ENCODE measurements at regions not wholly inside any gene's neighbourhood (a gene's known extent, or its start where the extent isn't known, plus 50 kb on each side); places are given as distances from the start of the nearest gene placed in this dataset.

GRCh38 chr22:48254311-48254873 lies 1491.9 kb downstream of the TBC1D22A start:
- Histone ChIP-seq H3K27ac (no peak overlapping the region), H3K4me1 (no peaks in the 10 kb centered on the region), H3K9me3 (no peaks in the 10 kb centered on the region), H3K27me3 (peaks cover 0 to 36% (median 4%) of the 10 kb centered on the region in 9 donors), H3K36me3 (no peaks in the 10 kb centered on the region), H3K4me3 (no peak overlapping the region)
- 40 to 44% (median 43%) methylated on average over 13 of the region's 13 CpGs for WGBS, 4 donors
- intact Hi-C loops (cut with DNase I), result loop anchor here in 2 of 10 donors (5.0 to 10.0 kb wide), 2 partner anchors 53 to 60 kb away; no protein-coding TSS in a partner anchor
- DNase-seq (no peak), ATAC-seq (no peak)
- no peak for TF ChIP-seq POLR2A (IDR thresholded peaks at IDR 0.05)
- no peak for TF ChIP-seq CTCF (IDR thresholded peaks at IDR 0.05)

- no peak for DNase-seq
- H3K9me3 ChIP-seq, result no peaks in the 10 kb centered on the region
- no peak overlapping the region for H3K4me3 ChIP-seq
- intact Hi-C loops (cut with DNase I), result loop anchor here in 2 of 10 donors (5.0 to 10.0 kb wide), 2 partner anchors 54 to 59 kb away; no protein-coding TSS in a partner anchor
- WGBS, 4 donors, result 59 to 75% (median 68%) methylated on average over 6 of the region's 6 CpGs
- peaks cover 0 to 32% (median 4%) of the 10 kb centered on the region in 9 donors for H3K27me3 ChIP-seq
- H3K36me3 ChIP-seq, result no peaks in the 10 kb centered on the region
- ATAC-seq, result no peak
- no peaks in the 10 kb centered on the region for H3K4me1 ChIP-seq
- H3K27ac ChIP-seq, result no peak overlapping the region
- TF ChIP-seq POLR2A (IDR thresholded peaks at IDR 0.05), result no peak
- TF ChIP-seq CTCF (IDR thresholded peaks at IDR 0.05), result no peak
Observed at GRCh38 chr22:48253573-48253972, 1491.1 kb downstream of the TBC1D22A start.

GRCh38 chr22:48253136-48253535 lies 1490.7 kb downstream of the TBC1D22A start:
- TF ChIP-seq POLR2A (IDR thresholded peaks at IDR 0.05), result no peak
- no peak for TF ChIP-seq CTCF (IDR thresholded peaks at IDR 0.05)
- Histone ChIP-seq H3K27ac (no peak overlapping the region), H3K4me3 (no peak overlapping the region), H3K4me1 (no peaks in the 10 kb centered on the region), H3K36me3 (no peaks in the 10 kb centered on the region), H3K27me3 (peaks cover 0 to 31% (median 4%) of the 10 kb centered on the region in 9 donors), H3K9me3 (no peaks in the 10 kb centered on the region)
- DNase-seq (no peak), ATAC-seq (no peak)
- 82 to 90% (median 88%) methylated on average over 5 to 13 of the region's 13 CpGs for WGBS, 4 donors
- intact Hi-C loops (cut with DNase I), result loop anchor here in 2 of 10 donors (5.0 to 10.0 kb wide), 2 partner anchors 54 to 58 kb away; no protein-coding TSS in a partner anchor

DNA sequence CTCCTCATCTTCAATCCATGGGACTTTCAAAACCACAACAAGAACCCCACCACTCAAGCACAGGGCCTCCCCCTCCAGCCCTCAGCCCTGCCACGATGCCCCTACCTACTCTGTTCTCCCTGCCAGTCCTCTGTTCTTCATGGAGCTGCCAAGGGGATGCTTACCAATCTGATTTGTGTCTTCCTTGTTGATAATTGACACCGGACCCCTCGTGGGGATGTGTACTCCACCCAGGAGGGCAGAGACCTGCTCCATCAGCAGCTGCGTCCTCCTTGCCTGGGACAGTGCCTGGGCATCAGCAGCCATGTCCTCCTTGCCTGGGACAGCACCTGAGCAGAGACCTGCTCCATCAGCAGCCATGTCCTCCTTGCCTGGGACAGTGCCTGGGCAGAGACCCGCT lies 1489.2 kb downstream of the TBC1D22A start:
- intact Hi-C loops (cut with DNase I), result loop anchor here in 2 of 10 donors (5.0 to 10.0 kb wide), 2 partner anchors 56 to 57 kb away; no protein-coding TSS in a partner anchor

More for the DNA sequence above, 1489.2 kb downstream of the TBC1D22A start:
- H3K27me3 ChIP-seq, result peaks cover 0 to 29% (median 4%) of the 10 kb centered on the region in 9 donors
- TF ChIP-seq POLR2A (IDR thresholded peaks at IDR 0.05) (no peak), CTCF (IDR thresholded peaks at IDR 0.05) (no peak)
- no peak for DNase-seq
- no peaks in the 10 kb centered on the region for H3K9me3 ChIP-seq
- no peak for ATAC-seq
- 70 to 81% (median 78%) methylated on average over 3 to 5 of the region's 5 CpGs for WGBS, 4 donors
- H3K4me1 ChIP-seq, result no peaks in the 10 kb centered on the region
- no peak overlapping the region for H3K4me3 ChIP-seq
- no peak overlapping the region for H3K27ac ChIP-seq
- no peaks in the 10 kb centered on the region for H3K36me3 ChIP-seq

Data from heart left ventricle (tissue), 16 donors.